ENCODE measurements at regions not wholly inside any gene's neighbourhood (a gene's known extent, or its start where the extent isn't known, plus 50 kb on each side); places are given as distances from the start of the nearest gene placed in this dataset.

- no peaks in the 10 kb centered on the region for H3K9me3 ChIP-seq (ENCODE audit: control insufficient read depth, insufficient read depth, low read length)
- no peaks in the 10 kb centered on the region for H3K27me3 ChIP-seq (ENCODE audit: control insufficient read depth, insufficient read depth, low read length)
These were observed 125.6 kb upstream of the RTL1 start for GRCh38 chr14:101028971-101029667.

DNA sequence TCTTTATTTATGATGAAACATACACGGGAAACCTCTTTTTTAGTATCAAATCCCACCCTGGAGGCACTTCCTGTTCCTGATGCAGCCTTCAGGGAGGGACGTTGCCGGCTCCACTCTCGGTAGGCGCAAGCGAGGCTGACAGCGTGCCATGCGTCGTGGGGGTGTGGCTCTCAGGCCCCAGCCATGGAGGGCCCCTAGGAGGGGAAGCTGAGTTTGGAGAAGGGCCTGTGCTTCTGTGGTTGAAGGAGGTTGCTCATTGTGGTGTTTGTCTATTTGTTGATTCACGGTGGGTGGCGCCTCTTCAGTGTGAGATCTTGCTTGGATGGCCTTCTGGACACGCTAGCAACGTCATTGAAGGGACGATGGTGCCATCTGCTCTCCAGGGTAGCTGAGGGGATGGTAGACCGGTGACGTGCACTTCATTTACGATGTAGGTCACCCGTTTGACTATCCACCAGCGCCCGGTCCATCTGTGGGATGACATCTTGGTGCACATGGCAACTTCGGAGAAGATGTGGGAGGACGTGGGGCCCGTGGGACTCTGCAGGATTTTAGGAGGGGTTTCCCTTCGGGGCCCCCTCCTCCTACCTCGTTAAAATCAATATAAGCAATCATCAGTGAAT is 126.3 kb upstream of the RTL1 start:
- Histone ChIP-seq H3K27me3 (ENCODE audit: control insufficient read depth, insufficient read depth, low read length) (no peaks in the 10 kb centered on the region), H3K9ac (ENCODE audit: low read depth, low read length) (no peak overlapping the region), H3K9me3 (ENCODE audit: control insufficient read depth, insufficient read depth, low read length) (no peaks in the 10 kb centered on the region), H3K4me1 (ENCODE audit: control insufficient read depth, insufficient read depth, low read length) (no peaks in the 10 kb centered on the region), H3K4me3 (ENCODE audit: low read depth, low read length) (no peak overlapping the region), H3K36me3 (ENCODE audit: control insufficient read depth, insufficient read depth, low read length) (no peaks in the 10 kb centered on the region)

More at GRCh38 chr14:101028971-101029667, 125.6 kb upstream of the RTL1 start:
- Histone ChIP-seq H3K4me1 (ENCODE audit: control insufficient read depth, insufficient read depth, low read length) (no peaks in the 10 kb centered on the region), H3K9ac (ENCODE audit: low read depth, low read length) (no peak overlapping the region), H3K4me3 (ENCODE audit: low read depth, low read length) (no peak overlapping the region), H3K36me3 (ENCODE audit: control insufficient read depth, insufficient read depth, low read length) (no peaks in the 10 kb centered on the region)

DNA sequence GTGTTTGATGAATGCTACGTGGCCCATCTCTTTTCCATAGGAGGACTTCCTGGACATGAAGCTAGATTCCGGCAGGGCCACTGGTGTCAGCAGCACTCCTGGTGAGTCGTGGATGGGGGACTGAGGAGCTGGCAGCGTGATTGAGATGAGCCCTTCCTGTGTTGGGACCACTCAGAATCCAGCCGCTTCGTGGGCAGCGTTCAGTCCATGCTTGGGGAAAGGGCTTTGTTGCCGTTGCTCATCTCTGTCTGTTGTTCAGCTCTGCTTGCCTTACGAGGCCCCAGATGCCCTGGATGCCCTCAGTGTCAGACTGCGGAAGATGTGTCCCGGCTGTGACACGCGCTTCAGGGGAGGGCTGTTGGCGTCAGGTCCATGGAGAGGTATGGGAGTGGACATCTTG is 127.1 kb upstream of the RTL1 start:
- H3K4me1 ChIP-seq (ENCODE audit: control insufficient read depth, insufficient read depth, low read length) = no peaks in the 10 kb centered on the region
- H3K36me3 ChIP-seq (ENCODE audit: control insufficient read depth, insufficient read depth, low read length) = no peaks in the 10 kb centered on the region
- H3K9ac ChIP-seq (ENCODE audit: low read depth, low read length) = no peak overlapping the region
- no peaks in the 10 kb centered on the region for H3K9me3 ChIP-seq (ENCODE audit: control insufficient read depth, insufficient read depth, low read length)
- no peak overlapping the region for H3K4me3 ChIP-seq (ENCODE audit: low read depth, low read length)
- H3K27me3 ChIP-seq (ENCODE audit: control insufficient read depth, insufficient read depth, low read length) = no peaks in the 10 kb centered on the region

DNA sequence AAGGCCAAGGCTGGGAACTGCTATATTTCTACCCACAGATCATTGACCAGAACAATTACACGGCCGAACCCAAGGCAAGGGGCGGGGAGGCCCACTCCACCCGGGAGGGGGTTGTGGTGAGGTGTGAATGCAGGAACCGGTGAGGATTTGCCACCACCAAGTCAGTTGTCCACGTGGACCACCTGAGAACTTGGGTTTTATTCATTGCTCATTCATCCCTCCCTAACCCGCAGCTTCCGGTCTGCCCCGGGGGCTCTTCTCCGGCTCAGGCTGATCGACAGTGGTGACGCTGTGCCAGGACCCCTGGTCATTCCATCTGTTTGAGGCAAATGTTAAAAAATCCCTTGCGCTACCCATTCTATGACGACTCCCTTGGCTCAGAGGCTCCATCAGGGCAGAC is 127.7 kb upstream of the RTL1 start:
- no peaks in the 10 kb centered on the region for H3K4me1 ChIP-seq (ENCODE audit: control insufficient read depth, insufficient read depth, low read length)
- no peaks in the 10 kb centered on the region for H3K36me3 ChIP-seq (ENCODE audit: control insufficient read depth, insufficient read depth, low read length)
- H3K4me3 ChIP-seq (ENCODE audit: low read depth, low read length) = no peak overlapping the region
- H3K9ac ChIP-seq (ENCODE audit: low read depth, low read length) = no peak overlapping the region
- H3K9me3 ChIP-seq (ENCODE audit: control insufficient read depth, insufficient read depth, low read length) = no peaks in the 10 kb centered on the region
- no peaks in the 10 kb centered on the region for H3K27me3 ChIP-seq (ENCODE audit: control insufficient read depth, insufficient read depth, low read length)

GRCh38 chr14:101031721-101032120 is 128.2 kb upstream of the RTL1 start:
- Histone ChIP-seq H3K4me3 (ENCODE audit: low read depth, low read length) (no peak overlapping the region), H3K36me3 (ENCODE audit: control insufficient read depth, insufficient read depth, low read length) (no peaks in the 10 kb centered on the region), H3K4me1 (ENCODE audit: control insufficient read depth, insufficient read depth, low read length) (no peaks in the 10 kb centered on the region), H3K9ac (ENCODE audit: low read depth, low read length) (no peak overlapping the region), H3K27me3 (ENCODE audit: control insufficient read depth, insufficient read depth, low read length) (no peaks in the 10 kb centered on the region), H3K9me3 (ENCODE audit: control insufficient read depth, insufficient read depth, low read length) (no peaks in the 10 kb centered on the region)

- no peaks in the 10 kb centered on the region for H3K4me1 ChIP-seq (ENCODE audit: control insufficient read depth, insufficient read depth, low read length)
- H3K36me3 ChIP-seq (ENCODE audit: control insufficient read depth, insufficient read depth, low read length) = no peaks in the 10 kb centered on the region
- H3K9me3 ChIP-seq (ENCODE audit: control insufficient read depth, insufficient read depth, low read length) = no peaks in the 10 kb centered on the region
- no peak overlapping the region for H3K4me3 ChIP-seq (ENCODE audit: low read depth, low read length)
- no peaks in the 10 kb centered on the region for H3K27me3 ChIP-seq (ENCODE audit: control insufficient read depth, insufficient read depth, low read length)
- H3K9ac ChIP-seq (ENCODE audit: low read depth, low read length) = no peak overlapping the region
These were observed 128.9 kb upstream of the RTL1 start for GRCh38 chr14:101032433-101032832.

GRCh38 chr14:101033006-101033405 is 129.5 kb upstream of the RTL1 start:
- Histone ChIP-seq H3K9ac (ENCODE audit: low read depth, low read length) (no peak overlapping the region), H3K9me3 (ENCODE audit: control insufficient read depth, insufficient read depth, low read length) (no peaks in the 10 kb centered on the region), H3K36me3 (ENCODE audit: control insufficient read depth, insufficient read depth, low read length) (no peaks in the 10 kb centered on the region), H3K27me3 (ENCODE audit: control insufficient read depth, insufficient read depth, low read length) (no peaks in the 10 kb centered on the region), H3K4me3 (ENCODE audit: low read depth, low read length) (no peak overlapping the region), H3K4me1 (ENCODE audit: control insufficient read depth, insufficient read depth, low read length) (no peaks in the 10 kb centered on the region)

DNA sequence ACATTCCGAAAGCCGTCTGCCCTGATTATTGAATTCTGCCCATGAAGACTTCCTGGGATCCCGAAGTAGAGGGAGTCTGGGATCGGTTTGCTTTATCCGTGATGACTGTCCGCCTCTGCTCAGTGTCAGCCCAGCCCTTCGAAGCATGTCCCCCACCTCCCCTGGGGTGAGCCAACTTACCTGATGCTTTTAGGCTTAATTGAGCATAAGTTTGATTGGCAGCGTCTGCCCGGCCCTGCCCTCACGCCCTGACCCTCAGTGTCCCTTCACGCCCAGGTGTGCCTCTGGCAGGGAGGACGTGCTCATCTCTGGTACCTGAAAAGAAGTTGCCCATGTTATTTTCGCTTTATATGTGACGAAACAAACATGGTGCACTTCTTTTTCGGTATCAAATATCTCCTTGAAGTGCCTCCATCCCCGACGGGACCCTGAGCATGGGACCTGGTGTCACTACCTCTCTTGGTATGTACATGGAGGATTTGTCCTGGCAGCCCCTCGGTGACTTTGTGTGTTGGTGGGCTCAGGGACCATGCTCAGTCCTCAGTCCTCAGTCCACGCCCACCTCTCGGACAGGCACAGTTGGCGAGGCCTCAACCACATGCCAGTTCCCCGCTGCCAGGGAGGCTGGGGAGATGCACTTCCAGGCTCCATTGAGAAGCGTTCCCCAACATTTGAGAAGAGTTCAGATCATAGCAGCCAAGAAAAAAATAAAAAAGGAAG is 130.1 kb upstream of the RTL1 start:
- Histone ChIP-seq H3K36me3 (ENCODE audit: control insufficient read depth, insufficient read depth, low read length) (no peaks in the 10 kb centered on the region), H3K9me3 (ENCODE audit: control insufficient read depth, insufficient read depth, low read length) (no peaks in the 10 kb centered on the region), H3K4me1 (ENCODE audit: control insufficient read depth, insufficient read depth, low read length) (no peaks in the 10 kb centered on the region), H3K27me3 (ENCODE audit: control insufficient read depth, insufficient read depth, low read length) (no peaks in the 10 kb centered on the region), H3K9ac (ENCODE audit: low read depth, low read length) (no peak overlapping the region), H3K4me3 (ENCODE audit: low read depth, low read length) (no peak overlapping the region)

DNA sequence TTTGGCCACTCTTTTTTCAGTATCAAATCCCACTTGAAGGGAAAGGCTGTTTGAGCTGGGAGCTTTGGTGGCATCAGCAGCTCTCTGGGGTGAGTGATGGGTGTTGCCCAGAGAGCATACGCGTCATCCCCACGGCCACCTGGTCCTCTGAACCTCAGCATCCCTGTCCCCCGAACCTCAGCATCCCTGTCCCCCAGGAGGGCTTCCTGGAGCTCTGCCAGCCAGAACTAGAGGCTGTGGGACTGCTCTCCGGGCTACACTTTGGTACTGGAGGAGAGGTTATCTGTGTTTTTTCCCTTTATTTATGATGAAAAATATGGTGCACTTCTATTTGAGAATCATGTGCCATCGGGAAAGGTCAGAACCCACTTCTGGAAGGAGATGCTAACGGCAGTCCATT is 131.5 kb upstream of the RTL1 start:
- no peaks in the 10 kb centered on the region for H3K4me1 ChIP-seq (ENCODE audit: control insufficient read depth, insufficient read depth, low read length)
- H3K27me3 ChIP-seq (ENCODE audit: control insufficient read depth, insufficient read depth, low read length) = no peaks in the 10 kb centered on the region
- H3K9ac ChIP-seq (ENCODE audit: low read depth, low read length) = no peak overlapping the region
- no peaks in the 10 kb centered on the region for H3K36me3 ChIP-seq (ENCODE audit: control insufficient read depth, insufficient read depth, low read length)
- H3K9me3 ChIP-seq (ENCODE audit: control insufficient read depth, insufficient read depth, low read length) = no peaks in the 10 kb centered on the region
- no peak overlapping the region for H3K4me3 ChIP-seq (ENCODE audit: low read depth, low read length)

DNA sequence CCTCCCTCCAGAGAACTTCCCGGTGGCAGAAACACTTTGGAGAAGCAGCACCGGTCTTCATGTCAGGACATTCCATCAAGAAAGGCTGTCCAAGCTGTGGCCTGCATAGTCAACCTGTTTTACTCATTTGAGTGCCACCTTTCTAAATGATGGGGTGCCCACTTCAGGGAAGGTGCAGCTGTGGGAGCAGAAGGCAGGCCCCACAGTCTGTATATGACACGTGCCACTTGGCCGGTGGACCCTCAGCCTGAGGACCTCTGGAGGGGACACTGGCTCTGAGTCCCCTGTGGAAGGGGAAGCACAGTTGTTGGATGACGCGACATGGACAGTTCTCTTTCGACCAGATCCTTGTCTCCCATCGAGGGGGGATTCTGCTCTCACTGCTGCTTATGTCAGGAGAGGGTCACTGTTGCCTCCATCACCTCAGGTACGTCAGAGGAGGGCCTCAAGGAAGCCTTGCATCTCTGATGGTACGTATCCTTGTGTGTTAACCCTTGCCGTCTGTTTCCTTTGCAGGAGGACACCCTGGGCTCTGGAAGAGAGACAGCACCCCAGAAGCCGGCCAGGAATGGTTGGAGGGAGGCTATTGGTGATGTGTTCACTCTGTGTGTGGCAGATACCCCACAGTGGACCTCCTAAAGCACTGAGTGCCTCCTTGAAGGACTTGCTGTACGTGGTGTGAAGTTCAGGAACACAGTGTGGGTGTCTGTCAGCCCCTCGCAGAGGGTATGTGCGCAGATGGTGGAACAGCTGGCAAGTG is 132.1 kb upstream of the RTL1 start:
- H3K9ac ChIP-seq (ENCODE audit: low read depth, low read length) = no peak overlapping the region
- no peaks in the 10 kb centered on the region for H3K9me3 ChIP-seq (ENCODE audit: control insufficient read depth, insufficient read depth, low read length)
- H3K4me3 ChIP-seq (ENCODE audit: low read depth, low read length) = no peak overlapping the region
- no peaks in the 10 kb centered on the region for H3K27me3 ChIP-seq (ENCODE audit: control insufficient read depth, insufficient read depth, low read length)
- no peaks in the 10 kb centered on the region for H3K36me3 ChIP-seq (ENCODE audit: control insufficient read depth, insufficient read depth, low read length)
- H3K4me1 ChIP-seq (ENCODE audit: control insufficient read depth, insufficient read depth, low read length) = no peaks in the 10 kb centered on the region

DNA sequence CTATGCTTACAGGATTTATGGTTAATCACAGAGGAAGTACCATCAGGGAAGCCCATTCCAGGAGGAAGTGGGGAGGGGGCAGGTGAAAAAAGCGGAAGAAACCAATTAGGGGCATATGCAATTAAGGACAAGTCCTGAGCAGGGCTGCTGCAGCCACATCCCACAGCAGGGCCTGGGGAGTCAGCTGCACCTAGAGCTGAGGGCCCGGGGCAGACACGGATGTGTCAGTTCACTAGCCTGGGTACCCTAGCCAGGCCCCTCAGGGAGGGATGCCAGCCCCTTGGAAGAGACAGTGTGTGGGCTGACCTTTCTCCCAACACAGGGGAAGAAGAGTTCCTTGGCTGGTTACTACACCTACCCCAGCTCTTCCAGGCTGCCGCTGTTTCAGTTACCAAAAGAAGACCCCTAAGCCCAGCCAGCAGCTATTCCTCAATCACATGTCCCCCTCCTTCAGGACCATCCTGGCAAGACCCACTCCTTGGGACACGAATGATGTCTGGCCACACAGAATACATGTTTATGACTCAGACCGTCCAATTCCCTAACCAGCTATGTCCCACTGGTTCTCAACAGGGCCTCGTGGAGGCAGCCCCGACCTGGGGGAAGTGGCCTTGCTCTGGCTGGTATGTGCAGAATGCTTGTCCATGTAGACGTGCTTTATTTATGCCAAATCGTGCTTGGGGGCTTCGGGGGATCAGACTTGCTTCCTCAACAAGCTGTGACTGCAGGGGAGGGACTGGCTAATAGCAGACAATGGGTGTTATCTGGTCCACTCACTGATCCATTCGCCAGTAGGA is 133.7 kb upstream of the RTL1 start:
- Histone ChIP-seq H3K9ac (ENCODE audit: low read depth, low read length) (no peak overlapping the region), H3K36me3 (ENCODE audit: control insufficient read depth, insufficient read depth, low read length) (no peaks in the 10 kb centered on the region), H3K27me3 (ENCODE audit: control insufficient read depth, insufficient read depth, low read length) (no peaks in the 10 kb centered on the region), H3K4me3 (ENCODE audit: low read depth, low read length) (no peak overlapping the region), H3K9me3 (ENCODE audit: control insufficient read depth, insufficient read depth, low read length) (no peaks in the 10 kb centered on the region), H3K4me1 (ENCODE audit: control insufficient read depth, insufficient read depth, low read length) (no peaks in the 10 kb centered on the region)

All from iPS-15b (cell line).